ENCODE measurements at regions not wholly inside any gene's neighbourhood (a gene's known extent, or its start where the extent isn't known, plus 50 kb on each side); places are given as distances from the start of the nearest gene placed in this dataset.

GRCh38 chr2:34402376-34402775 lies 803.3 kb upstream of the FAM98A start:
- DNase-seq, result no peak

GRCh38 chr2:34401186-34401585 lies 802.1 kb upstream of the FAM98A start:
- H3K36me3 Mint-ChIP-seq, result no peaks in the 10 kb centered on the region
- no peaks in the 10 kb centered on the region for H3K4me1 Mint-ChIP-seq
- ChIA-PET POLR2A (ENCODE audit: partially characterized antibody) (no interaction called here), CTCF (ENCODE audit: partially characterized antibody) (no interaction called here)
- H3K36me3 ChIP-seq (ENCODE audit: insufficient read depth, low read length), result no peaks in the 10 kb centered on the region
- no peak overlapping the region for H3K27ac Mint-ChIP-seq
- intact Hi-C loops (cut with micrococcal nuclease), result no loop called here
- H3K9me3 ChIP-seq (ENCODE audit: control insufficient read depth in 1 of 2, low read length in 2 of 2), result no peaks in the 10 kb centered on the region
- H3K4me3 Mint-ChIP-seq, result no peak overlapping the region
- no peak overlapping the region for H3K4me3 ChIP-seq (ENCODE audit: low read length in 2 of 2)
- no peaks in the 10 kb centered on the region for H3K4me1 ChIP-seq (ENCODE audit: insufficient read depth, low read length)
- H3K27me3 ChIP-seq (ENCODE audit: insufficient read depth, low read length), result no peaks in the 10 kb centered on the region
- H3K9me3 Mint-ChIP-seq, result peaks cover 0 to 2% (median 0%) of the 10 kb centered on the region in 8 donors
- H3K27ac ChIP-seq (ENCODE audit: low read depth, low read length), result no peak overlapping the region
- DNase-seq, result no peak
- no peaks in the 10 kb centered on the region for H3K27me3 Mint-ChIP-seq

More at GRCh38 chr2:34402376-34402775, 803.3 kb upstream of the FAM98A start:
- peaks cover 0 to 2% (median 0%) of the 10 kb centered on the region in 8 donors for H3K9me3 Mint-ChIP-seq
- no peaks in the 10 kb centered on the region for H3K4me1 Mint-ChIP-seq
- H3K27ac ChIP-seq (ENCODE audit: low read depth, low read length), result no peak overlapping the region
- H3K36me3 ChIP-seq (ENCODE audit: insufficient read depth, low read length), result no peaks in the 10 kb centered on the region
- H3K36me3 Mint-ChIP-seq, result no peaks in the 10 kb centered on the region
- no peaks in the 10 kb centered on the region for H3K4me1 ChIP-seq (ENCODE audit: insufficient read depth, low read length)
- H3K4me3 Mint-ChIP-seq, result no peak overlapping the region
- H3K27me3 Mint-ChIP-seq, result no peaks in the 10 kb centered on the region
- no peaks in the 10 kb centered on the region for H3K27me3 ChIP-seq (ENCODE audit: insufficient read depth, low read length)
- ChIA-PET CTCF (ENCODE audit: partially characterized antibody) (no interaction called here), POLR2A (ENCODE audit: partially characterized antibody) (no interaction called here)
- H3K9me3 ChIP-seq (ENCODE audit: control insufficient read depth in 1 of 2, low read length in 2 of 2), result no peaks in the 10 kb centered on the region
- no peak overlapping the region for H3K27ac Mint-ChIP-seq
- intact Hi-C loops (cut with micrococcal nuclease), result no loop called here
- no peak overlapping the region for H3K4me3 ChIP-seq (ENCODE audit: low read length in 2 of 2)

- H3K27ac Mint-ChIP-seq, result no peak overlapping the region
- DNase-seq, result no peak
- H3K36me3 Mint-ChIP-seq, result no peaks in the 10 kb centered on the region
- peaks cover 4 to 15% (median 8%) of the 10 kb centered on the region in 8 donors for H3K9me3 Mint-ChIP-seq
- H3K9me3 ChIP-seq (ENCODE audit: control insufficient read depth in 1 of 2, low read length in 2 of 2), result peaks cover 0 to 3% of the 10 kb centered on the region in 2 donors
- H3K4me1 Mint-ChIP-seq, result no peaks in the 10 kb centered on the region
- no peak overlapping the region for H3K27ac ChIP-seq (ENCODE audit: low read depth, low read length)
- no peak overlapping the region for H3K4me3 Mint-ChIP-seq
- no peak overlapping the region for H3K4me3 ChIP-seq (ENCODE audit: low read length in 2 of 2)
- ChIA-PET CTCF (ENCODE audit: partially characterized antibody) (no interaction called here), POLR2A (ENCODE audit: partially characterized antibody) (no interaction called here)
- no peaks in the 10 kb centered on the region for H3K27me3 Mint-ChIP-seq
- no peaks in the 10 kb centered on the region for H3K27me3 ChIP-seq (ENCODE audit: insufficient read depth, low read length)
- H3K36me3 ChIP-seq (ENCODE audit: insufficient read depth, low read length), result no peaks in the 10 kb centered on the region
- H3K4me1 ChIP-seq (ENCODE audit: insufficient read depth, low read length), result no peaks in the 10 kb centered on the region
- intact Hi-C loops (cut with micrococcal nuclease), result no loop called here
These were observed 789.3 kb upstream of the FAM98A start for GRCh38 chr2:34388446-34388845.

GRCh38 chr2:34387536-34387935 lies 788.4 kb upstream of the FAM98A start:
- H3K4me3 Mint-ChIP-seq, result no peak overlapping the region
- intact Hi-C loops (cut with micrococcal nuclease), result no loop called here
- H3K27me3 Mint-ChIP-seq, result no peaks in the 10 kb centered on the region
- ChIA-PET POLR2A (ENCODE audit: partially characterized antibody) (no interaction called here), CTCF (ENCODE audit: partially characterized antibody) (no interaction called here)
- Histone ChIP-seq H3K9me3 (ENCODE audit: control insufficient read depth in 1 of 2, low read length in 2 of 2) (peaks cover 0 to 3% of the 10 kb centered on the region in 2 donors), H3K36me3 (ENCODE audit: insufficient read depth, low read length) (no peaks in the 10 kb centered on the region), H3K4me3 (ENCODE audit: low read length in 2 of 2) (no peak overlapping the region), H3K27ac (ENCODE audit: low read depth, low read length) (no peak overlapping the region), H3K4me1 (ENCODE audit: insufficient read depth, low read length) (no peaks in the 10 kb centered on the region), H3K27me3 (ENCODE audit: insufficient read depth, low read length) (no peaks in the 10 kb centered on the region)
- no peak overlapping the region for H3K27ac Mint-ChIP-seq
- H3K4me1 Mint-ChIP-seq, result no peaks in the 10 kb centered on the region
- H3K36me3 Mint-ChIP-seq, result no peaks in the 10 kb centered on the region
- DNase-seq, result no peak
- peaks cover 4 to 15% (median 8%) of the 10 kb centered on the region in 8 donors for H3K9me3 Mint-ChIP-seq

GRCh38 chr2:34379586-34379985 lies 780.5 kb upstream of the FAM98A start:
- no peak for DNase-seq
- H3K27me3 Mint-ChIP-seq, result no peaks in the 10 kb centered on the region
- ChIA-PET CTCF (ENCODE audit: partially characterized antibody) (no interaction called here), POLR2A (ENCODE audit: partially characterized antibody) (no interaction called here)
- Histone ChIP-seq H3K9me3 (ENCODE audit: control insufficient read depth in 1 of 2, low read length in 2 of 2) (no peaks in the 10 kb centered on the region), H3K4me3 (ENCODE audit: low read length in 2 of 2) (no peak overlapping the region), H3K27me3 (ENCODE audit: insufficient read depth, low read length) (no peaks in the 10 kb centered on the region), H3K27ac (ENCODE audit: low read depth, low read length) (no peak overlapping the region), H3K36me3 (ENCODE audit: insufficient read depth, low read length) (no peaks in the 10 kb centered on the region), H3K4me1 (ENCODE audit: insufficient read depth, low read length) (no peaks in the 10 kb centered on the region)
- peaks cover 0 to 9% (median under 1%) of the 10 kb centered on the region in 8 donors for H3K9me3 Mint-ChIP-seq
- H3K36me3 Mint-ChIP-seq, result no peaks in the 10 kb centered on the region
- H3K4me3 Mint-ChIP-seq, result no peak overlapping the region
- intact Hi-C loops (cut with micrococcal nuclease), result no loop called here
- H3K27ac Mint-ChIP-seq, result no peak overlapping the region
- no peaks in the 10 kb centered on the region for H3K4me1 Mint-ChIP-seq

GRCh38 chr2:34373586-34374233 lies 774.6 kb upstream of the FAM98A start:
- Histone ChIP-seq H3K4me3 (ENCODE audit: low read length in 2 of 2) (no peak overlapping the region), H3K4me1 (ENCODE audit: insufficient read depth, low read length) (no peaks in the 10 kb centered on the region), H3K9me3 (ENCODE audit: control insufficient read depth in 1 of 2, low read length in 2 of 2) (no peaks in the 10 kb centered on the region), H3K36me3 (ENCODE audit: insufficient read depth, low read length) (no peaks in the 10 kb centered on the region), H3K27ac (ENCODE audit: low read depth, low read length) (no peak overlapping the region), H3K27me3 (ENCODE audit: insufficient read depth, low read length) (no peaks in the 10 kb centered on the region)
- Mint-ChIP-seq H3K4me1 (no peaks in the 10 kb centered on the region), H3K9me3 (peaks cover 0 to 9% (median 3%) of the 10 kb centered on the region in 8 donors), H3K27me3 (no peaks in the 10 kb centered on the region), H3K36me3 (no peaks in the 10 kb centered on the region), H3K27ac (no peak overlapping the region), H3K4me3 (no peak overlapping the region)
- DNase-seq, result no peak
- CTCF ChIA-PET (ENCODE audit: partially characterized antibody), result no interaction called here
- POLR2A ChIA-PET (ENCODE audit: partially characterized antibody), result no interaction called here
- intact Hi-C loops (cut with micrococcal nuclease), result no loop called here

- no peak overlapping the region for H3K4me3 ChIP-seq (ENCODE audit: low read length in 2 of 2)
- no peak overlapping the region for H3K27ac Mint-ChIP-seq
- peaks cover 0 to 9% (median 3%) of the 10 kb centered on the region in 8 donors for H3K9me3 Mint-ChIP-seq
- no peaks in the 10 kb centered on the region for H3K4me1 Mint-ChIP-seq
- CTCF ChIA-PET (ENCODE audit: partially characterized antibody), result no interaction called here
- no peaks in the 10 kb centered on the region for H3K27me3 Mint-ChIP-seq
- H3K36me3 ChIP-seq (ENCODE audit: insufficient read depth, low read length), result no peaks in the 10 kb centered on the region
- POLR2A ChIA-PET (ENCODE audit: partially characterized antibody), result no interaction called here
- no peaks in the 10 kb centered on the region for H3K27me3 ChIP-seq (ENCODE audit: insufficient read depth, low read length)
- H3K4me1 ChIP-seq (ENCODE audit: insufficient read depth, low read length), result no peaks in the 10 kb centered on the region
- no peak overlapping the region for H3K4me3 Mint-ChIP-seq
- no peak for DNase-seq
- intact Hi-C loops (cut with micrococcal nuclease), result no loop called here
- no peaks in the 10 kb centered on the region for H3K36me3 Mint-ChIP-seq
- H3K27ac ChIP-seq (ENCODE audit: low read depth, low read length), result no peak overlapping the region
- no peaks in the 10 kb centered on the region for H3K9me3 ChIP-seq (ENCODE audit: control insufficient read depth in 1 of 2, low read length in 2 of 2)
These were observed 773.9 kb upstream of the FAM98A start for GRCh38 chr2:34372967-34373366.

- H3K27me3 ChIP-seq (ENCODE audit: insufficient read depth, low read length), result no peaks in the 10 kb centered on the region
- no peak for DNase-seq
- H3K9me3 ChIP-seq (ENCODE audit: control insufficient read depth in 1 of 2, low read length in 2 of 2), result no peaks in the 10 kb centered on the region
- POLR2A ChIA-PET (ENCODE audit: partially characterized antibody), result no interaction called here
- Mint-ChIP-seq H3K36me3 (no peaks in the 10 kb centered on the region), H3K27me3 (no peaks in the 10 kb centered on the region), H3K9me3 (peaks cover 0 to 6% (median 2%) of the 10 kb centered on the region in 8 donors), H3K27ac (no peak overlapping the region), H3K4me1 (no peaks in the 10 kb centered on the region), H3K4me3 (no peak overlapping the region)
- H3K4me1 ChIP-seq (ENCODE audit: insufficient read depth, low read length), result no peaks in the 10 kb centered on the region
- CTCF ChIA-PET (ENCODE audit: partially characterized antibody), result no interaction called here
- intact Hi-C loops (cut with micrococcal nuclease), result no loop called here
- no peak overlapping the region for H3K4me3 ChIP-seq (ENCODE audit: low read length in 2 of 2)
- no peaks in the 10 kb centered on the region for H3K36me3 ChIP-seq (ENCODE audit: insufficient read depth, low read length)
- no peak overlapping the region for H3K27ac ChIP-seq (ENCODE audit: low read depth, low read length)
These were observed 772.6 kb upstream of the FAM98A start for GRCh38 chr2:34371711-34372110.

All from CD4-positive, alpha-beta memory T cell (primary cell).